Eye (tissue), 1 donor: ENCODE measurements at regions not wholly inside any gene's neighbourhood (a gene's known extent, or its start where the extent isn't known, plus 50 kb on each side); places are given as distances from the start of the nearest gene placed in this dataset.
"Not testable (repeated sequence)": the region's sequence is repeated elsewhere in the genome, so short reads cannot be mapped to it uniquely, and the experiment has no call there.

Experiments
- DNase-seq: peaks from one replicate; pipeline ENCODE4 v3.0.0-alpha.2; 2015

DNA sequence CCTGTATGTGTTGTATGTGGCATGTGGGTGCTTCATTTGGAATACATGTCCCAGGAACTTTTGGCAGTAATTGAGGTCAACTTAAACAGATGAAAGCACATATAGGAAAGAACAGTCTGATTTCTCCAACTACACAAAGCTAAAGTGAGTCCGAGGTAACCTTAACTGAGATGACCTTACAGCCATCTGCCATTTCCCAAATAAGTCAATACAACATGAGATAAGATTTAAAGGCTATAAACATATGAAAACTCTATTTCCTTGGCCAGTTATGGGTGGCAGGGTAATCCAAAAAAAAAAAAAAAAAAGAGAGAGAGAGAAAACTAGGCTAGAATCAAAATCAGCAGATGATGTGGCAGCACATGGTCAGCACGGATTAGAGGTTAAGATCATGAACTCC is 1068.3 kb downstream of the KHDRBS2 start:
- no peak for DNase-seq

DNA sequence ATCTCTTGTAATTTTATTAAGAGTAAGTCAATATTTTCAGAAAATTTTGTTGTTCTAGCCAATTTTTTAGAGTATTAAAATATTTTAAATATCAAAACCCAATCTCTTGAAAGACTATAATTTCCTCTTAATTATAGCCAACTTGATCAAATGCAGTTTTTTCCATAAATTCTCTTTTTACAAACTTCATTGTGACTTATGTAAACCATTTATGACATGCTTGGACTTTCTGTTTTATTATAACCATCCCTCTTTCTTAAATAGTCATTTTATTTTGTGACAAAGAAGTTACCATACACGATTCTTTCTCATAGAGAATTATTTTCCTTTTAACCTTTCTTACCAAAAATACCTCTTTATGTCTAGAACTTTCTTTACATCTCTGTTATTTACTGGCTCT is 1075.5 kb downstream of the KHDRBS2 start:
- DNase-seq: no peak

DNA sequence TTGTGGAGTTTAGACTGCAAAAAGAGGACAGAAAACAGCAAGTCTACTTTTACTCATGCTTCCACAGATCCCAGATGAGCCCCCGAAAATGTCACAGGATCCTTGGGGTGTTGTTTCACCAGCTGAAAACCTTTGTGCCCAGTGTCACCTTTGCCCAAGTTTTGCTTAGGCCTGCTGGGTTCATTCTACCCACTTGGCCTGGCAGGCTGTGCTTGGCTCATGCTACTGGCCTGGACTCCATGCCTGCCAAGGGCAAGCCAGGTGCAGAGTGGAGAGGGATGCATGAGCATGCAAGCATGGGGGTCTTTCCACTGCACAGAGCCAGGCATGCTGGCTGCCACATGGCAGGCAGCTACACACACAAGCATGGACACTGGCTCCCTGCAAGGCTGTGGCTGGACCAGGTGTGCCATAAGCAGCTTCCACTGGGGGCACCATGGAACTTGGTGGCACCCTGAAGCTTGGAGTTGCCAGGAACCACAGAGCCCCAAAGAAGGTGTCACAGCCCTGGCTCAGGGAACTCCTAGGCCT is 1082.0 kb downstream of the KHDRBS2 start:
- DNase-seq: no peak

DNA sequence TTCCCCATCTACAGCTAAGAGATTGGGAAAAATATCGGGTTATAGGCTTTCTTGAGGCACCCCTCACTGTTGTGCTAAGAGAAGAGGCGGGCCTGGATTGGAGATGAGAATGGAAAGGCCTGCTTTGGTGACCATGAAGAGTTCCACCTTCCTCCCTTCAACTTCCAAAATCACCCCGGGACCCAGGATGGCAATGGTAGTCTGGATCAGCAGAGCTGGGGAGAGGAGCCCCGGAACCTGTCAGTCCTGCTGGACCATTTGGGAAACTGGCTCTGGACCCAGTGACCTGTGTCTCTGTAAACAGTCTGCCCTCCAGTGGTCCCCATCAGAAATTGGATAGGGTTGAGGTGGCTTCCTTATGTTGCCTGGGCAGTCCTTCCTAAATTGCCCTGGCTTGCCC is 1085.6 kb downstream of the KHDRBS2 start:
- no peak for DNase-seq

DNA sequence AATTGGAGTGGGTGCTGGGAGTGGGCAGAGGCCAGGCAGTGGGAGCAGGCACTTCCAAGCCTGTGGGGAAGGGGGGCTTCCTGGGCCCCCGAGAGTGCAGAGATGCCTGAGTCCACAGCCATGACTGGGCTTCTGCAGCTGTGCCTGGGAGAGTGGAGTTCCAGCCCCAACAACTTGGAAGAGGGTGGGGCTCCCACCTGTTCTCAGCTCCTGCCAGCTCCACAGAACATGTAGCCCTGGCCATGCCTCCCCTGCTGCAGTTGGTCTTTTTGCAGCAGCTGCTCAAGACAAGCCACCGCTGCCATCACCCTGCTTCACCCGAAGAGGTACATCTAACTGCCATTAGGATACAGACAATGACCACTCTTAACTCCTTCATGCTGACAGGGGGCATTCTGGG is 1092.3 kb downstream of the KHDRBS2 start:
- no peak for DNase-seq

DNA sequence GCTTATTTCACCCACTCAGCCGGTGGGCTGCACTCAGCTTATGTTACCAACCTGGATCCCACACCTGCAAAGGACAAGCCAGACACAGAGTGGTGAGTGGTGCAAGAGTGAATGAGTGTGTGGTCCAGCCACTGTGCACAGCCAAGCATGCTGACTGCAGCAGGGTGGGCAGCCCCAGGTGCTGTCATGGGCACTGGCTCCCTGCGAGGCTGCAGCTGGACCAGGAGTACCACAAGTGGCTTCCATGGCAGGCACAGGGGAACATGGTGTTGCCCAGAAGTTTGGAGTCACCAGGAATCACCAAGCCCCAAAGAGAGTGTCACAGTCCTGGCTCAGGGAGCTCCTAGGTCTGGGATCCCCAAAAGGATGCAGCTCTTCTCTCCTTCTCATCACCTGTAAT is 1093.4 kb downstream of the KHDRBS2 start:
- no peak for DNase-seq

DNA sequence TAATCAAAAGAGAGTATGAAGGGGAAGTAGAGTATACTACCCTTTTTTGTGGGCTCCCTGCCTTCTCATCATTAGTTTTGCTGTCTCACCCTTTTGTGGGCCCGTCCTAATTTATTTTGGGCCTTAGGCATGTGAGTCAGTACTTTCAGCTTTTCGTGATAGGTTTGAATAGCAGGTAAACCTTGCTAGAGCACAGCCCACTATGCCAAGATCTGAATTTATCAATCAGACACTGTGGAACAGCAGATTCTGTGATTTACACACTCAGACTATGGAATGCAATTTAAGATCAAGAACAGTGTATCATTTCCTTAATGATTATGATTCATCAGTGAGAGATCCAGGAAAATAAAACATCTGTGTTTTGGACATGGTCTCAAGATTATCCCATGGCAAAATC is 1117.1 kb downstream of the KHDRBS2 start:
- DNase-seq: no peak

DNA sequence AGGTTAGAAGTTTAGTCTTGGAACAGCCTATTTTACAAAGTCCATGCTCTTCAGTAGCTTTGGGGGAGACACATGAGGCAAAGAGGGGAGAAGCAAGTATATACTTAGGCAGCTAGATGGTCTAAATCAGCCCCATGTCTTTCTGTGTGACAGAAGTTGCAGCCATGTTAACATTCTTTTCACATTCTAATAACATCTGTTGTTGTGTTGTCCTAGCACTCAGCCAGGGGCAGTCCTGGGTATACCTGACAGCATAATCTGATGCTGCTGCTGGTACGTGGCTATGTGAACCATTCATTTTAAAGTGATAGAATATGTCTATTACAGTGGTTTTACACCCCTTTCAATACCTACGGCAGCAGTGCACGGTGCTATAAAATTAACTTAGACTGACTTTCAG is 1137.0 kb downstream of the KHDRBS2 start:
- not testable (repeated sequence) for DNase-seq

DNA sequence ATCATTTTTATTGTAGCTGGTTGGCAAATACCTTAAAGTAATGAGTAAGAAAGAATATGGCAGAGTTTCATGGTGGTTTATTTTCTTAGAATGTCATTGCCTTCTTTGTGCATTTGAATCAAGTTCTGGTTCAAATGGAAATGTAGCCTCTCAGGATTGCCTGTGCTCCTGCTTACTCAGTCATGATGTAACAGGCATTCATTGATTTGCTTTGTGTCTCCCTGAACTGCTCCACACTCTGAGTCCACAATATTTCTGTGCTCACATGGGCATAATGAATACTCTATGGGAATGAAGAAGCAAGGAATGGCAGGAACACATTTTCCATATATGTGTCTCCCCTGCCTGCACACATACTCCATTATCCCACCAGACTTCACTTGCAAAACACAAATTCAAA is 1143.8 kb downstream of the KHDRBS2 start:
- not testable (repeated sequence) for DNase-seq

DNA sequence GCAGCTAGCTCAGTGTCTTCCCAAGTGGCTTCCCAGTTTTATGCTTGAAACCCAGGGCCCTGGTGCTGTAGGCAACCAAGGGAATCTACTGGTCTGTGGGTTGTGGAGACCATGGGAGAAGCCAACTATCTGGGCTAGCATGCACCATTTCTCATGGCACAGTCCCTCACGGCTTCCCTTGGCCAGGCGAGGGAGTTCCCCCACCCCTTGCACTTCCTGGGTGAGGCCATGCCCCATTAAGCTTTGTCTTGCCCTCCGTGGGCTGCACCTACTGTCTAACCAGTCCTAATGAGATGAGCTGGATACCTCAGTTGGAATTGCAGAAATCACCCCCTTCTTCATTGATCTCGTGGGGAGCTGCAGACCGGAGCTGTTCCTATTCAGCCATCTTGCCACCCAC is 1152.0 kb downstream of the KHDRBS2 start:
- DNase-seq: no peak

DNA sequence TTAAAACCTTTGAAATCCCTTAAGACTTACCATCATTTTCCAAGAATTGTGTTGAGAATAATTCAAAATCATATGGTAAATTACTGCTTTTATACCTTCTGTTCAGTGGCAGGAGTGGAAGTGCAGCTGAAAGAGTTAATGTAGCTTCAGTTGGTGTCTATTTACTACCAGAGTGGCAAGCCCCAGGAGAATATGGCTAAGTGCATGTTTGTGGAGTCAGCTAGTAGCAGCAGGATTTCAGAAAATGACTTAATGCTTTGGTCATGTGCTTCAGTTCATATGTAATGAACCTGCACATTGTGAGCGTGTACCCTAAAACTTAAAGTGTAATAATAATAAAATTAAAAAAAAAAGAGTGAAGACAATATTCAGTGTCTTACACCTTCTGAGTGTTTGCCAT is 1171.8 kb downstream of the KHDRBS2 start:
- peak; percentile 8 for DNase-seq

DNA sequence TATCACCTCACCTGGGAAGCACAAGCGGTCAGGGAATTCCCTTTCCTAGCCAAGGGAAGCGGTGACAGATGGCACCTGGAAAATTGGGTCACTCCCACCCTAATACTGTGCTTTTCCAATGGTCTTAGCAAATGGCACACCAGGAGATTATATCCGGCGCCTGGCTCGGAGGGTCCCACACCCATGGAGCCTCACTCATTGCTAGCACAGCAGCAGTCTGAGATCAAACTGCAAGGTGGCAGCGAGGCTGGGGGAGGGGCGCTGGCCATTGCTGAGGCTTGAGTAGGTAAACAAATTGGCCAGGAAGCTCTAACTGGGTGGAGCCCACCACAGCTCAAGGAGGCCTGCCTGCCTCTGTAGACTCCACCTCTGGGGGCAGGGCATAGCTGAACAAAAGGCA is 1178.1 kb downstream of the KHDRBS2 start:
- DNase-seq: not testable (repeated sequence)

DNA sequence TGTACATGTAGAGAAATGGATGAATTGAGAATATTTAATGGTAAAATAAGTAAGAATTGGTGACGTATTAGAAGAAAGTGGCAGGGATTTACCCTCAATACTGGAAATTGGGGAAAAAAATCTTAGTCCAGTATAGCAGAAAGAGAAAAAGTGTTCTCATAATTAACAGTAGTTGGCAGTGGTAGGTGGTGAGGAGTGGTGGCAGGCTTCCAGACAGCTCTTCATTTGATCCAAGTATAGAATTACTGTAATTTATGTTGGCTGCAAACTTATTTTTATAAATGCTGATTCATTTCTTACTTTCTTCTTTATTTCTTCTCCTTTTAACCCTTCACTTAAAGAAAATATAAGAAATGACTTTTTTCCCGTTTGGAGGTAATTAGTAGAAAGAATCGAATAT is 1182.4 kb downstream of the KHDRBS2 start:
- DNase-seq: not testable (repeated sequence)

DNA sequence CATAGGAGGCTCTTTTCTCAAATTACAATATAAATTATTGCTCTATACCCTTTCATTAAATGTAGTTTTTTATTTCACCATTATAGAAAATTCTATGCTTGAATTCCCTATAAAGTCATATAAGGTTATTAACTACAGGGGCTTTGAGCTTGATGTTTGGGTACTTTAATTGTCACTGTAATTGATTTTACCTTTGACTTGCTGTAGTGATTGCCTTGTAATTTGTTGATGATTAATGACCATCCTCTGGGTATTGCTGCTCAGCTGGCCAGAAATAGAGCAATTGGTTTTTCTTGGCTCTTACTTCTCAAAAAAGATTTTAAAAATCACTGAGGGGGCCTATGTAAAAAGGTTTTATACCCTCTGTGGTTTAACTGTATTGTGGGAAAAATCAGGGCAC is 1186.0 kb downstream of the KHDRBS2 start:
- DNase-seq: no peak

DNA sequence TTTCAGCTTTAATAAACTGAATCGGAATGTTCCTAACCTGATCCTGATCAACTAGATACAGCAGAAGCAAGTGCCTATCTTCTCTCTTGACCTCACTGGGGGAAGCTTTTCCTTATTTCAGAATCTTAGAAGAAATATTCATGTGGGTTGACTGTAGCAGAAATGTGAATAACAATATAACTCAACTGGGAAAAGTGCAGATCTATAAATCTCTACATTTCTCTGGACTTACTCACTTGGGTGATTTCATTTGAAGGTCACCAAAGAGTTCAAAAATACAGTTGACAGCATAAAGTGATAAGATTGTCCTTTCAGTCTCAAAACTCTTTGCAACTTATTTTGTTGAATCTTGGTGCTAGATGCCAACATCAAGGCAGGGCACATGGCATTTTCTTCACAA is 1186.5 kb downstream of the KHDRBS2 start:
- DNase-seq: not testable (repeated sequence)

DNA sequence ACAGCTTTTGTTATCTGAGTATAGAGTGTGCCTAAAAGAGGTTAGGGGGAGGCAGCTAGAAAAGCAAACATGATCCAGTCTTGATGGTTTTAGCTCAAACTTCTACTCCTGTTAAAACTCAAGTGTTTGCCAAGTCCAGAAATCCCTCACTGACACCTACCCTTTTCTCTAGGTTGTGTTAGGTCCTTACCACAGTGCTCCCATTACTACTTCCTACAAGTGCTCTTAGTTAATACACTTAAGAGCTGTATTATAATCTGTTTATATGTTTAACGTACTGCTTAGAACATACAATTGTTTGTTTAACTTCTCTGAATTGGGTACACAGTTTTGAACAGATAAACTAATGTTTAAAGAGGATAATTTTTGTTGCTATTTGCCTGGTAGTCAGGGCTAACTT is 1198.0 kb downstream of the KHDRBS2 start:
- not testable (repeated sequence) for DNase-seq

DNA sequence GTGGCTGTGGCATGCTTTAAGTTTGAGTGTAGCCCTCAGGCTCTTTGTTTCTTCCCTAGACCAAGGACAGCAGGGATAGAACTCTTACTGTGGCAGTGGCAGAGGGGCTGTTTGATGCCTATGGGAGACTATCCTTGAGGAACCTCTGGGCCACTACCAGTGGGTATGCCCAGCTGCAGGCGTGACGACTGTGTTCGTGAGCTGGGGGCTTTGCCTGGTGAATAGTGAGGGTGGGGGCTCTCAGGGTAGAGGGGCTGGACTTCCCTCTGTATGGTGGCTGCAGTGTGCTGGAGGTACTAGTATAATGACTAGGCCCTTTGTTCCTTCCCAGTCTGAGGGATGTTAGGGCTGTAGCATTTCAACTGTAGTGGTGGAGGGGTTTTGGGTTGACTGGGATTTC is 1242.0 kb downstream of the KHDRBS2 start:
- no peak for DNase-seq
